GM12878 (cell line): ENCODE measurements at regions not wholly inside any gene's neighbourhood (a gene's known extent, or its start where the extent isn't known, plus 50 kb on each side); places are given as distances from the start of the nearest gene placed in this dataset.
"Not testable (repeated sequence)": the region's sequence is repeated elsewhere in the genome, so short reads cannot be mapped to it uniquely, and the experiment has no call there.

Experiments
- ATAC-seq: fragments of 200-7000 bp; cut with Tn5 transposase; 3 replicates; pipeline ENCODE4 v1.9.1; 2020; ENCODE audit warnings: mild to moderate bottlenecking, moderate library complexity
- BruUV-seq: library from RNA; stranded (reverse); fragments of 400-500 nt; replicated peaks from 2 replicates; lab custom pipeline; 2021; lab: Mats Ljungman, UMichigan
- CTCF ChIA-PET: fragments of 300-600 bp; sonication (Branson Sonifier 250); formaldehyde crosslinking; extraction: SDS; loops from one replicate; lab custom pipeline; 2021; ENCODE audit warnings: inconsistent platforms; lab: Yijun Ruan, JAX
- POLR2A ChIA-PET: fragments of 350-600 bp; formaldehyde crosslinking; extraction: SDS; loops from one replicate; lab custom pipeline; 2021; ENCODE audit warnings: inconsistent platforms; lab: Charles Lee
- RAD21 ChIA-PET: fragments of 300-600 bp; sonication (Branson Sonifier 250); formaldehyde crosslinking; loops from one replicate; lab custom pipeline; 2023; ENCODE audit warnings: antibody characterized with exemption; ENCODE audit not compliant: unreplicated experiment; lab: Charles Lee
- SMC1A ChIA-PET: fragments of 300-600 bp; sonication (Branson Sonifier 250); formaldehyde crosslinking; loops from one replicate; lab custom pipeline; 2023; ENCODE audit not compliant: unreplicated experiment, uncharacterized antibody; lab: Charles Lee
- DNase-seq: peaks from one replicate; pipeline ENCODE4 v3.0.0-alpha.2; 2011; ENCODE audit warnings: low read depth, low spot score
- FAIRE-seq: peaks from 3 replicates; lab custom pipeline; 2011; peaks lifted over from hg19 to GRCh38; lab: Jason Lieb, UNC
- H2AFZ ChIP-seq: 2 replicates; pipeline ENCODE4 v1.6.0; 2011; ENCODE audit warnings: low read depth, low read length, control low read depth; ENCODE audit not compliant: control insufficient read depth
- H3K27ac ChIP-seq: 2 replicates; pipeline ENCODE4 v1.5.1; 2011; ENCODE audit warnings: control low read depth; ENCODE audit not compliant: control insufficient read depth, insufficient read depth
- H3K27me3 ChIP-seq, 2 experiments: replicated peaks in 1 of 2; 2 replicates each; pipeline versions ENCODE4 v1.6.0 to v1.6.1; 2011; ENCODE audit warnings: low read length in 1 of 2; ENCODE audit not compliant: control insufficient read depth in 2 of 2, insufficient read depth in 2 of 2
- H3K36me3 ChIP-seq, 2 experiments: 2 replicates each; pipeline ENCODE4 v1.5.1; 2011; ENCODE audit warnings: low read length in 1 of 2; ENCODE audit not compliant: control insufficient read depth in 2 of 2, insufficient read depth in 2 of 2
- H3K4me1 ChIP-seq: 2 replicates; pipeline ENCODE4 v1.6.1; 2011; ENCODE audit warnings: mild to moderate bottlenecking, low read length, moderate library complexity, mixed read lengths; ENCODE audit not compliant: control insufficient read depth, insufficient read depth
- H3K4me2 ChIP-seq: 2 replicates; pipeline ENCODE4 v1.6.0; 2011; ENCODE audit warnings: control low read depth; ENCODE audit not compliant: control insufficient read depth, insufficient read depth
- H3K4me3 ChIP-seq: fragments of 200-600 bp; sonication (generic); 2 replicates; pipeline ENCODE4 v1.5.1; 2016
- H3K79me2 ChIP-seq: 2 replicates; pipeline ENCODE4 v1.6.0; 2011; ENCODE audit warnings: low read length; ENCODE audit not compliant: control insufficient read depth, insufficient read depth
- H3K9ac ChIP-seq: 2 replicates; pipeline ENCODE4 v1.8.0; 2011; ENCODE audit warnings: low read length, control low read depth, mixed read lengths; ENCODE audit not compliant: control insufficient read depth, insufficient read depth
- H3K9me3 ChIP-seq: replicated peaks from 3 replicates; pipeline ENCODE4 v1.5.1; 2011; ENCODE audit warnings: mild to moderate bottlenecking, low read length; ENCODE audit not compliant: control insufficient read depth, insufficient read depth
- H4K20me1 ChIP-seq: 2 replicates; pipeline ENCODE4 v1.6.0; 2011; ENCODE audit not compliant: control insufficient read depth, insufficient read depth
- CTCF ChIP-seq, 3 experiments: IDR thresholded peaks in 2 of 3; conservative IDR thresholded peaks in 1 of 3; 2 replicates each; pipeline ENCODE4 v1.5.1; 2011; ENCODE audit warnings: low read depth in 3 of 3, low read length in 3 of 3, mild to moderate bottlenecking in 3 of 3, control low read depth in 2 of 3, moderate library complexity in 2 of 3, inconsistent platforms in 1 of 3, mixed read lengths in 1 of 3; ENCODE audit not compliant: control insufficient read depth in 2 of 3, insufficient read depth in 1 of 3; ENCODE audit errors: extremely low read depth in 1 of 3
- NKRF ChIP-seq: fragments of 450-650 bp; conservative IDR thresholded peaks from 2 replicates; pipeline ENCODE4 v1.6.1; 2017; ENCODE audit warnings: mild to moderate bottlenecking, moderate library complexity
- WGBS: methylation state at CpG from one replicate; pipeline ENCODE4 v1.1.6; 2016; ENCODE audit warnings: low lambda C conversion rate; ENCODE audit not compliant: insufficient replicate concordance, insufficient coverage; ENCODE audit errors: missing lambda C conversion rate; 5-methylcytosine and 5-hydroxymethylcytosine counted together
- in situ Hi-C: fragments of 300-500 bp; cut with MboI; formaldehyde crosslinking; loops from 9 replicates; pipeline ENCODE4 v1.14.3; 2018; ENCODE audit warnings: mixed read lengths
- intact Hi-C: fragments of 100-400 bp; cut with micrococcal nuclease; formaldehyde crosslinking; loops from one replicate; pipeline ENCODE4 v1.14.2; 2022; ENCODE audit not compliant: unreplicated experiment

- intact Hi-C loops: no loop called here
- RAD21 ChIA-PET: no interaction called here
- ATAC-seq (no peak), FAIRE-seq (no peak), DNase-seq (no peak)
- SMC1A ChIA-PET: no interaction called here
- Histone ChIP-seq H2AFZ (no peak overlapping the region), H4K20me1 (no peaks in the 10 kb centered on the region), H3K4me3 (no peak overlapping the region), H3K27ac (no peak overlapping the region), H3K4me2 (no peak overlapping the region), H3K9me3 (no peaks in the 10 kb centered on the region), H3K36me3 (no peaks in the 10 kb centered on the region), H3K9ac (no peak overlapping the region), H3K79me2 (no peaks in the 10 kb centered on the region), H3K4me1 (no peaks in the 10 kb centered on the region), H3K27me3 (no peaks in the 10 kb centered on the region; a peak in 1 of 4 replicates)
- WGBS: 45% methylated on average over 6 of the region's 6 CpGs
- TF ChIP-seq NKRF (no peak), CTCF (IDR thresholded peaks at IDR 0.05 in 2 of 3, conservative IDR thresholded peaks at IDR 0.05 in 1 of 3; ENCODE audit: control insufficient read depth in 2 of 3, extremely low read depth in 1 of 3, insufficient read depth in 1 of 3, low read depth in 3 of 3, low read length in 3 of 3) (0 out of 6 replicates have a peak, but pooled peaks of 1 of the 3 experiments have one; percentile 6)
- in situ Hi-C loops: no loop called here
- POLR2A ChIA-PET: no interaction called here
- BruUV-seq: no TSS peak
- CTCF ChIA-PET: interaction anchor here (0.7 kb wide), 1 partner anchor 52 kb away, joined by 3 read pairs; no protein-coding TSS in a partner anchor
Observed at GRCh38 chr12:115866909-115867525, 410.5 kb downstream of the MED13L start.

GRCh38 chr12:115866281-115866680 lies 411.2 kb downstream of the MED13L start:
- RAD21 ChIA-PET: not testable (repeated sequence)

More at GRCh38 chr12:115866281-115866680, 411.2 kb downstream of the MED13L start:
- H3K4me3 ChIP-seq, H3K79me2 ChIP-seq, H3K27ac ChIP-seq, FAIRE-seq, H3K4me2 ChIP-seq, H3K4me1 ChIP-seq, H3K9ac ChIP-seq, ATAC-seq, BruUV-seq, POLR2A ChIA-PET, DNase-seq, H3K27me3 ChIP-seq, H4K20me1 ChIP-seq, intact Hi-C loops, SMC1A ChIA-PET, in situ Hi-C loops, H3K36me3 ChIP-seq, H3K9me3 ChIP-seq, H2AFZ ChIP-seq: not testable (repeated sequence)
- 0% methylated on average over 2 of the region's 3 CpGs for WGBS
- CTCF ChIA-PET: interaction anchor here (0.7 kb wide), 1 partner anchor 52 kb away, joined by 3 read pairs; no protein-coding TSS in a partner anchor
